VCaP (cell line): ENCODE measurements at regions not wholly inside any gene's neighbourhood (a gene's known extent, or its start where the extent isn't known, plus 50 kb on each side); places are given as distances from the start of the nearest gene placed in this dataset.

ENCODE experiments used
- H3K27ac ChIP-seq: fragments of 450-650 bp; 2 replicates; pipeline ENCODE4 v1.5.1; 2017
- TF ChIP-seq, protein P1 (sequence below): fragments of 450-650 bp; conservative IDR thresholded peaks from 2 replicates; pipeline ENCODE4 v1.5.1; 2017; ENCODE audit warnings: mild to moderate bottlenecking, moderate library complexity

DNA sequence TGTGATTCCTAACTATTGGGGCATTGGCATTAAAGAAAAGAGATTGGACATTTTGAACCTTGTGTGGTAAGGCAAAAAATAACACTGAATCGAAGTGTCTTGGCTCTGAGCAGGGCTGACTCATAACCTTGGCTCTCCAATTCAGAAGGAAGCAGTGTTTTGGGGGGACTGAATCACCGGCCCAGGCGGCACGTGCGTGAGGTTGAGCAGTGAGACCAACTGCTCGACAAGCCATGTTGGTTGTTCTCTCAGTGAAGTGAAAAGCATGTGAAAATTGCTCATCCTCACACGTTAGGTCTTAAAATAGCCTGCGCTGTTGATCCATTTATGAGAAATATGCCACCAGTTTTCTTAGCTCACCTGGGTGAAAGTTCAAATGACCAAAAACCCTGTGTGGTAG, 137.8 kb upstream of the SPACA1 start:
- H3K27ac ChIP-seq: no peak overlapping the region
- TF ChIP-seq, protein P1, sequence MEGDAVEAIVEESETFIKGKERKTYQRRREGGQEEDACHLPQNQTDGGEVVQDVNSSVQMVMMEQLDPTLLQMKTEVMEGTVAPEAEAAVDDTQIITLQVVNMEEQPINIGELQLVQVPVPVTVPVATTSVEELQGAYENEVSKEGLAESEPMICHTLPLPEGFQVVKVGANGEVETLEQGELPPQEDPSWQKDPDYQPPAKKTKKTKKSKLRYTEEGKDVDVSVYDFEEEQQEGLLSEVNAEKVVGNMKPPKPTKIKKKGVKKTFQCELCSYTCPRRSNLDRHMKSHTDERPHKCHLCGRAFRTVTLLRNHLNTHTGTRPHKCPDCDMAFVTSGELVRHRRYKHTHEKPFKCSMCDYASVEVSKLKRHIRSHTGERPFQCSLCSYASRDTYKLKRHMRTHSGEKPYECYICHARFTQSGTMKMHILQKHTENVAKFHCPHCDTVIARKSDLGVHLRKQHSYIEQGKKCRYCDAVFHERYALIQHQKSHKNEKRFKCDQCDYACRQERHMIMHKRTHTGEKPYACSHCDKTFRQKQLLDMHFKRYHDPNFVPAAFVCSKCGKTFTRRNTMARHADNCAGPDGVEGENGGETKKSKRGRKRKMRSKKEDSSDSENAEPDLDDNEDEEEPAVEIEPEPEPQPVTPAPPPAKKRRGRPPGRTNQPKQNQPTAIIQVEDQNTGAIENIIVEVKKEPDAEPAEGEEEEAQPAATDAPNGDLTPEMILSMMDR: no peak

DNA sequence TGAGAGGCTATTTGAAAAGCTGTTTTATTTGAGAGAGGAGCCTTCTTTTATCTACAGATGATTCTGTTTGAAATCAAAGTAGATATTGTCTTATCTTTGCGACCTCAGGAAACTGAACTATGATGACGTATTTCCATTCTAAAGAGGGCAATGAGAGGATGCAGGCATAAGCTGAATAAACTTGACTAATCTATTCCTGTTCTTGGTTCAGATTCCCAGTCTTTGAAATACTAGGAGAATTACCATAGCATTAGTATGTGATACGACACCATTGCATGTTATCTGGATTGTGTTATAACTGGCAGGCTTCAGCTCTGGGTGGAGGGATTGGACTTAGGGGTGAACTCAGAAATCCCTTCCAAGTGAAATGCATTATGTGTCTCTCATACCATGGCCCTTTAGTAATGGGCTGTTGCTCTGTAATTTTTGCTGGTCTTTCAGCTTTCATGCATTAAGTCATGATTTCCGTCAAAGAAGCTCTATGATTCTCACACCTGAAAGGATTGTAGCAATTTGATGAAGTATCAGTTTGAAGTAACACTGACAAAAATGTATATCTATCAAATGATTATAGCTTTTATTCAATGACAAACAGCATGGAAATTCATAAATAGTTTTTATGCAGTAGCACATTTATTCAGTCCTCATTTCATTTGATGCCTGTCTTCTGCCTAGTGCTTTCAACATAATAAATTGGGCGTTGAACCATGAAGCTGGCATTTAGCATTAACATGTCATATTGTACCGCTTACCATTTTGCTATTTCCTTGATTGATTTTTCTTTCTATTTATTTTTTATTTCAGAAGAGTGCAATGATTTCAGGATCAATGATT, 138.4 kb upstream of the SPACA1 start:
- H3K27ac ChIP-seq: no peak overlapping the region

GRCh38 chr6:87907521-87907920, 140.1 kb upstream of the SPACA1 start:
- no peak overlapping the region for H3K27ac ChIP-seq
- TF ChIP-seq, protein P1: no peak

More for the DNA sequence above, 138.4 kb upstream of the SPACA1 start:
- TF ChIP-seq, protein P1: no peak

DNA sequence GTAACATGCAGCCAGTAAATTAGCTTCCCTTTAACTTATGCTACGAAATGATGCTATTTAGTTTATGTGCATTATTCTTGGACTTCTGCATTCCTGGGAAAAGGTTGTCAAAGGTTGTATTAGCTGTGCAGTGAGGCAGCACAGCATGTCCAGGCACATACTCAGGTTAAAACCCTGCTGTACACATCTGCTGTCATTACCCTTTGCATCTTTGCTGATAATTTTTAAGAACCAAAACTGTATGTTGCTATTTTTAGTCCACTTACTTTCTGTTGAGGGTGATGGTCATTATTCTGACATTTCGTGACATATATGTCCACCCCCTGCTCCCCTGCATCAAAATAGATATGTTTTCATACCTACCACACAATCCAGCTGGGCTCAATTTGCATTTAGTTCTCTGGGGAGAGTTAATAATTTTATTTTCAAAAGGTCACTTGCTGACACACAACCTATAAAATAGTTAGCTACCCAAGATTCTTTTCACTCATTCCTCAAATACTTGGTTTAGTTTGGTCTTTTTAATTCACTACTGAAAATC, 142.5 kb upstream of the SPACA1 start:
- TF ChIP-seq, protein P1: no peak
- no peak overlapping the region for H3K27ac ChIP-seq

GRCh38 chr6:87904011-87904410, 143.6 kb upstream of the SPACA1 start:
- H3K27ac ChIP-seq: no peak overlapping the region

DNA sequence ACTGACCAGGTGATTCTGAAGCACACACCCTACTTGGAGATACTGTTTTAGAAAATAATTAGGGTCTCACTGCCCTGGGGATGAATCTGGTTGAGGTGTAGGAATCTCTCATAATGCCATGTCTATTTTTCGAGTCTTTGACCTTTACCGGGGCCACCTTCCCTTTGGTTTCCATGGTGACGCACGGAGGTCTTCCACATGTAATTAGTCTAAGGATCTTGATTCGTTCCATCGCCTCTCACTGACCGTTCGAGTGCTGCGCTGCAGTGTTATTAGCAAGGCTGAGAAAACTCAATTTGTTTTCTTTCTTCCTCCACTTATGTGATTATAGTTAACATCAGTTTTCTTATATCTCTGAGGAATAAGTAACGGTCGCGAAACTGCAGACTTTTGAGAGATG, 144.3 kb upstream of the SPACA1 start:
- no peak overlapping the region for H3K27ac ChIP-seq
- TF ChIP-seq, protein P1: no peak

More at GRCh38 chr6:87904011-87904410, 143.6 kb upstream of the SPACA1 start:
- TF ChIP-seq, protein P1: no peak

- no peak overlapping the region for H3K27ac ChIP-seq
- TF ChIP-seq, protein P1: no peak
Observed at GRCh38 chr6:87902383-87902782, 145.3 kb upstream of the SPACA1 start.
